DMS114 treated with DMSO at 0.1 percent for 48 hours (cell line): ENCODE measurements at regions not wholly inside any gene's neighbourhood (a gene's known extent, or its start where the extent isn't known, plus 50 kb on each side); places are given as distances from the start of the nearest gene placed in this dataset.
A peak's percentile ranks its signal among the peaks of the same experiment; 100 is the strongest.
"Not testable (repeated sequence)": the region's sequence is repeated elsewhere in the genome, so short reads cannot be mapped to it uniquely, and the experiment has no call there.

ENCODE experiments used
- DNase-seq: peaks from one replicate; lab custom pipeline; 2025; ENCODE audit not compliant: unreplicated experiment; lab: John Stamatoyannopoulos, UW

GRCh38 chr9:34907044-34907443 lies 51.0 kb upstream of the PHF24 start:
- no peak for DNase-seq

- peak; percentile 51 for DNase-seq
Observed at GRCh38 chr9:34899535-34900158, 58.4 kb upstream of the PHF24 start.

- no peak for DNase-seq
Observed at GRCh38 chr9:34898846-34899245, 59.2 kb upstream of the PHF24 start.

- no peak for DNase-seq
Observed at GRCh38 chr9:34896112-34896511, 62.0 kb upstream of the PHF24 start.

- DNase-seq: no peak
Observed at GRCh38 chr9:34892886-34893285, 65.2 kb upstream of the PHF24 start.

GRCh38 chr9:34891386-34891785 lies 66.7 kb upstream of the PHF24 start:
- no peak for DNase-seq

GRCh38 chr9:34887841-34888240 lies 70.2 kb upstream of the PHF24 start:
- no peak for DNase-seq

GRCh38 chr9:34884747-34885189 lies 73.3 kb upstream of the PHF24 start:
- no peak for DNase-seq

GRCh38 chr9:34876096-34876495 lies 82.0 kb upstream of the PHF24 start:
- DNase-seq: no peak

GRCh38 chr9:34869390-34869789 lies 88.7 kb upstream of the PHF24 start:
- DNase-seq: peak; percentile 24

GRCh38 chr9:34866614-34867013 lies 91.5 kb upstream of the PHF24 start:
- DNase-seq: no peak

GRCh38 chr9:34863426-34863825 lies 94.7 kb upstream of the PHF24 start:
- no peak for DNase-seq

- no peak for DNase-seq
Observed at GRCh38 chr9:34862836-34863235, 95.2 kb upstream of the PHF24 start.

- no peak for DNase-seq
Observed at GRCh38 chr9:34862043-34862442, 96.0 kb upstream of the PHF24 start.

- DNase-seq: not testable (repeated sequence)
Observed at GRCh38 chr9:34855016-34855415, 103.1 kb upstream of the PHF24 start.

GRCh38 chr9:34830068-34830467 lies 120.1 kb upstream of the CCL21 start:
- DNase-seq: no peak

- DNase-seq: no peak
Observed at GRCh38 chr9:34826999-34827538, 117.1 kb upstream of the CCL21 start.

GRCh38 chr9:34825775-34826174 lies 115.8 kb upstream of the CCL21 start:
- DNase-seq: no peak

GRCh38 chr9:34823778-34824177 lies 113.8 kb upstream of the CCL21 start:
- no peak for DNase-seq

GRCh38 chr9:34810187-34810524 lies 100.2 kb upstream of the CCL21 start:
- no peak for DNase-seq

GRCh38 chr9:34809504-34810186 lies 99.7 kb upstream of the CCL21 start:
- DNase-seq: peak; percentile 35

- no peak for DNase-seq
Observed at GRCh38 chr9:34802916-34803315, 93.0 kb upstream of the CCL21 start.

GRCh38 chr9:34797367-34797766 lies 87.4 kb upstream of the CCL21 start:
- DNase-seq: no peak
